Activated naive CD4-positive, alpha-beta T cell treated with anti-CD3 and anti-CD28 coated beads, Interleukin-2, amount 50 U/mL, for 16 hours (primary cell): ENCODE measurements at regions not wholly inside any gene's neighbourhood (a gene's known extent, or its start where the extent isn't known, plus 50 kb on each side); places are given as distances from the start of the nearest gene placed in this dataset.

Source experiments
- DNase-seq: peaks from one replicate; pipeline ENCODE4 v3.0.0-alpha.2; 2020

- DNase-seq: no peak
These were observed 127.5 kb upstream of the AFF2 start for GRCh38 chrX:148372925-148373324.

GRCh38 chrX:148376342-148376741 lies 124.1 kb upstream of the AFF2 start:
- no peak for DNase-seq

GRCh38 chrX:148380107-148380506 lies 120.3 kb upstream of the AFF2 start:
- no peak for DNase-seq

GRCh38 chrX:148380650-148381561 lies 119.5 kb upstream of the AFF2 start:
- peak; percentile 46 for DNase-seq

- DNase-seq: peak; percentile 10
These were observed 118.8 kb upstream of the AFF2 start for GRCh38 chrX:148381603-148382002.

GRCh38 chrX:148382983-148383382 lies 117.4 kb upstream of the AFF2 start:
- DNase-seq: no peak

DNA sequence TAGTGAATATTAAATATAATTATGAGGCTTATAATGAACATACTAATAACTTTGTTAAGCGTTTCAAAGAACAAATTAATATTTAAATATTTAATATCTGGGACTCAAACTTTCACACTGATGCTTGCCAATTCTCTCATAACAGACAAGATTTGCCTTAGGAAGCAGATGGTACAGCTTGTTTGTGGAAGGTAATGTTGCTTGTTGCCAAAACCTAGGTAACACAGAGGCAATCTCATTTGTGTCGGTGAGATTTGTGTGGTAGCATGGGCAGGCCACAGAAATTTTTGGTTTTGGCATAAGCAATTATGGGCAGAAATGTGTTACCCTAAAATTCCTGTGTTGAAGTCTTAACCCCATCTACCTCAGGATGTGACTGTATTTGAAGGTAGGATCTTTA lies 114.9 kb upstream of the AFF2 start:
- no peak for DNase-seq

GRCh38 chrX:148389629-148390028 lies 110.8 kb upstream of the AFF2 start:
- DNase-seq: no peak

DNA sequence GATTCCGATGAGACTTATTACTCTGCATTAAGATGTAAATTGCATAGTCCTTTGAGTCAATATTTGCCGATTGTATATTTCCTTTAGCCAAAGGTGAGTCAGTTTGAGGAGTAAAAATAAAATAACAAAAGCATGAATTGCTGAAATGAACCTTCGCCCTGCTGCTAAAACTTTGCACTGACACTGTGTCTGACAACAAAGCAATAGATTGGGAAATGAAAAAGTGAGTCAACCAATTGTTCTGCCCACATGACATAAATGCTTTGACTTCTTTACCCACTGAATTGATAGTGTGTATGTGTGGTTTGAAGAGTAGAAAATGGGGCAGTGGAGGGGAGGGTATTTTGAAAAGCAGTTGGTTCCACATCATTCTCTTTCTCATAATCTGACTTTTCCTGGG lies 88.4 kb upstream of the AFF2 start:
- no peak for DNase-seq

DNA sequence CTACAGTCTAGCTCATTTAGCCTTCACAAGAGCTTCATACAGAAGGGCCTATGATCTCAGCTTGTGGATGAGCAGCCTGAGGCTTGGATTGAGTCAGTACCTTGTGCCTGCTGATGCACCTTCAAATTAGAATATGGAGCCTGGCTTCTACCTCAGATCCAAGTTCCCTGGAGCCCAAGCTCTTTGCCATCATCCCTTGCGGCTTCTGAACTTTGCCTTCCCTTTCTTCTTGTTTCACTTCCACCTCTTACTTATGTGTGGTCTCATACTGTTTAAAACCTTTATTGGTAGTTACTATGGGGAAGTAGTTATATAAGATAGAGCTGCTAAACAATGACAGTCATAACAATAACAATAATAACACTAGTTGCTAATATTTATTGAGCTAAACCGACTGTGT lies 84.3 kb upstream of the AFF2 start:
- DNase-seq: no peak

GRCh38 chrX:148416931-148417330 lies 83.5 kb upstream of the AFF2 start:
- no peak for DNase-seq

GRCh38 chrX:148417934-148418333 lies 82.5 kb upstream of the AFF2 start:
- no peak for DNase-seq

DNA sequence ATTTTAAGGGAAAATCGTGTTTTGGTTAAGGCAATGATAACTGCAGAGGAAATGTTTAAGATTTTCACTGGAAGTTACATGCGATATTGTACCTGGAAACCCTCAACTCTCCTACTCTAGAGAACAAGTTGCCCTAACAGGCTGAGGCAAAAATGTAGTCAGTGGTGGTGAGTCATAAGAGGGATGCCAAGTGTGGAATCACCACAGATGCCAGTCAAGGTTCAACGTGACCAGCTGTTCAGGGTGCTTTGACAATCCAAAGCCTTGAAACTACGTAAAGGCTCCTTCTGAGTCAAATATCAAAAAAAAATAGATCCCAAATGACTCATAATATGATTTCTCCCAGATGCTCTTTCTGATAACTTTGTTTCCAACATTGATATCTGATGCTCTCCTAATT lies 77.9 kb upstream of the AFF2 start:
- no peak for DNase-seq

- no peak for DNase-seq
These were observed 75.8 kb upstream of the AFF2 start for GRCh38 chrX:148424570-148424969.

- no peak for DNase-seq
These were observed 74.0 kb upstream of the AFF2 start for GRCh38 chrX:148426467-148426866.

- no peak for DNase-seq
These were observed 59.0 kb upstream of the AFF2 start for GRCh38 chrX:148441387-148441786.

GRCh38 chrX:148443216-148443615 lies 57.2 kb upstream of the AFF2 start:
- DNase-seq: no peak

- no peak for DNase-seq
These were observed 51.7 kb upstream of the AFF2 start for GRCh38 chrX:148448686-148449085.
